ENCODE measurements at regions not wholly inside any gene's neighbourhood (a gene's known extent, or its start where the extent isn't known, plus 50 kb on each side); places are given as distances from the start of the nearest gene placed in this dataset.

DNA sequence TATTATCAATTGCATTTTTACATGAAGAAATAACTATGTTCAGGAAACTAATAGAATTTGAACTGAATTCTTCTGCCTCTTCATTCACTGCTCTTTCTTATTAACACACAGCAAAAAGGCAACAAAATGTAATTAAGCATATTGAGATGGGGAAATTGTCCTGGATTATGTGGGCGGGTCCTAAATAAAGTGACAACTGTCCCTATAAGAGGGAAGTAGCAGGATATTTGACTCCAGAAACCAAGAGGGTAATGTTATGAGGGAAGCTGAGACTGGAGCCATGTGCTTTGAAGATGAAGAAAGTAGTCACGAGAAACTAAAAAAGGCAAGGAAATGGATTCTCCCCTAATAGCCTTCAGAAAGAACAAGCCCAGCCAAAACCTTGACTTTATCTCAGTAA is 311.2 kb upstream of the PIK3R1 start:
- ChIA-PET POLR2A (no interaction called here), CTCF (no interaction called here)

DNA sequence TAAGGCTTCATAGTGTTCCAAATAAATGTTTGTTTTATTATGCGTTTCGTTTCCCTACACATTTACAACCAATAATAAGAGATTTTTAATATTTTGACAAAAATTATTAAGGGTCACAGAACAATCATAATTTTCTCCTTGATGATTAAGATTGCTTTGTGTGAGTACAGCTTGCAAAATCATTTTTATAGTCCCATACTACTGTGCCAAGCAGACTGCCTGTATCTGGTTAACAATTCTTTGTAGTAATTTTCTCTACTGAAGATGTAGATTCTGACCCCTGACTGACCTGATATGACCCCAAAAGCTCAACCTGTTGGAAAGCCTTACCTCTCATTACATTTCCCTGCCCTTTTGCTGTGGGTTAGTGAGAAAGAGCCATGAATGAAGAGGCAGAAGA is 311.9 kb upstream of the PIK3R1 start:
- ATAC-seq (no peak), DNase-seq (ENCODE audit: low read depth, low spot score) (no peak)
- H3K9me2 ChIP-seq (ENCODE audit: insufficient read depth) = no peaks in the 10 kb centered on the region
- ChIA-PET CTCF (no interaction called here), RAD21 (ENCODE audit: low non-redundant PET in 1 of 2, low total read pairs in 2 of 2, uncharacterized antibody in 2 of 2, unreplicated experiment in 2 of 2) (no interaction called here), POLR2A (no interaction called here)
- peaks cover 8% of the 10 kb centered on the region; the same call in 1 of the 2 replicates for H3K27me3 ChIP-seq (ENCODE audit: insufficient read depth, low read length)
- H4K20me1 ChIP-seq (ENCODE audit: insufficient read depth) = no peaks in the 10 kb centered on the region
- no peak for TF ChIP-seq SIN3A (IDR thresholded peaks at IDR 0.05; ENCODE audit: low read depth)
- TF ChIP-seq EZH2phosphoT487 (IDR thresholded peaks at IDR 0.05; ENCODE audit: borderline replicate concordance) = no peak
- no peak for TF ChIP-seq FOSL1 (IDR thresholded peaks at IDR 0.05; ENCODE audit: low read depth)
- H3K9me3 ChIP-seq (ENCODE audit: control insufficient read depth in 1 of 2, insufficient read depth in 1 of 2, low read depth in 1 of 2, low read length in 2 of 2) = no peaks in the 10 kb centered on the region
- no TSS peak for BruUV-seq (replicated peaks)
- intact Hi-C loops (cut with micrococcal nuclease) = no loop called here
- no peaks in the 10 kb centered on the region for H3K36me3 ChIP-seq (ENCODE audit: control insufficient read depth in 1 of 2, insufficient read depth in 2 of 2, low read length in 2 of 2)
- H2AFZ ChIP-seq (ENCODE audit: low read depth, low read length, poor library complexity, severe bottlenecking) = no peak overlapping the region
- no peaks in the 10 kb centered on the region for H3K4me1 ChIP-seq (ENCODE audit: control insufficient read depth in 1 of 2, insufficient read depth in 2 of 2, low read length in 2 of 2)
- no peaks in the 10 kb centered on the region for H3K79me2 ChIP-seq (ENCODE audit: insufficient read depth, low read length)
- H3K4me3 ChIP-seq (replicated peaks in 1 of 2; ENCODE audit: low read depth in 1 of 2, low read length in 2 of 2) = no peak overlapping the region
- no peak overlapping the region for H3K27ac ChIP-seq (ENCODE audit: low read depth, low read length)
- no peak overlapping the region for H3K9ac ChIP-seq (ENCODE audit: low read length)
- no peak overlapping the region for H3K4me2 ChIP-seq (ENCODE audit: low read length)

More for the DNA sequence above, 311.2 kb upstream of the PIK3R1 start:
- Histone ChIP-seq H3K9me3 (ENCODE audit: control insufficient read depth in 1 of 2, insufficient read depth in 1 of 2, low read depth in 1 of 2, low read length in 2 of 2) (no peaks in the 10 kb centered on the region), H3K4me2 (ENCODE audit: low read length) (no peak overlapping the region), H2AFZ (ENCODE audit: low read depth, low read length, poor library complexity, severe bottlenecking) (no peak overlapping the region), H4K20me1 (ENCODE audit: insufficient read depth) (no peaks in the 10 kb centered on the region), H3K27me3 (ENCODE audit: insufficient read depth, low read length) (peaks cover 8% of the 10 kb centered on the region; the same call in 1 of the 2 replicates), H3K79me2 (ENCODE audit: insufficient read depth, low read length) (no peaks in the 10 kb centered on the region), H3K9ac (ENCODE audit: low read length) (no peak overlapping the region), H3K36me3 (ENCODE audit: control insufficient read depth in 1 of 2, insufficient read depth in 2 of 2, low read length in 2 of 2) (no peaks in the 10 kb centered on the region), H3K4me1 (ENCODE audit: control insufficient read depth in 1 of 2, insufficient read depth in 2 of 2, low read length in 2 of 2) (no peaks in the 10 kb centered on the region), H3K27ac (ENCODE audit: low read depth, low read length) (no peak overlapping the region), H3K9me2 (ENCODE audit: insufficient read depth) (no peaks in the 10 kb centered on the region), H3K4me3 (replicated peaks in 1 of 2; ENCODE audit: low read depth in 1 of 2, low read length in 2 of 2) (no peak overlapping the region)
- RAD21 ChIA-PET (ENCODE audit: low non-redundant PET in 1 of 2, low total read pairs in 2 of 2, uncharacterized antibody in 2 of 2, unreplicated experiment in 2 of 2) = no interaction called here
- no peak for ATAC-seq
- no peak for TF ChIP-seq EZH2phosphoT487 (IDR thresholded peaks at IDR 0.05; ENCODE audit: borderline replicate concordance)
- no peak for TF ChIP-seq ELF1 (IDR thresholded peaks at IDR 0.05; ENCODE audit: borderline replicate concordance, low read depth)
- TF ChIP-seq EGR1 (IDR thresholded peaks at IDR 0.05; ENCODE audit: low read depth) = no peak
- TF ChIP-seq SIN3A (IDR thresholded peaks at IDR 0.05; ENCODE audit: low read depth) = no peak
- TF ChIP-seq, protein P1, sequence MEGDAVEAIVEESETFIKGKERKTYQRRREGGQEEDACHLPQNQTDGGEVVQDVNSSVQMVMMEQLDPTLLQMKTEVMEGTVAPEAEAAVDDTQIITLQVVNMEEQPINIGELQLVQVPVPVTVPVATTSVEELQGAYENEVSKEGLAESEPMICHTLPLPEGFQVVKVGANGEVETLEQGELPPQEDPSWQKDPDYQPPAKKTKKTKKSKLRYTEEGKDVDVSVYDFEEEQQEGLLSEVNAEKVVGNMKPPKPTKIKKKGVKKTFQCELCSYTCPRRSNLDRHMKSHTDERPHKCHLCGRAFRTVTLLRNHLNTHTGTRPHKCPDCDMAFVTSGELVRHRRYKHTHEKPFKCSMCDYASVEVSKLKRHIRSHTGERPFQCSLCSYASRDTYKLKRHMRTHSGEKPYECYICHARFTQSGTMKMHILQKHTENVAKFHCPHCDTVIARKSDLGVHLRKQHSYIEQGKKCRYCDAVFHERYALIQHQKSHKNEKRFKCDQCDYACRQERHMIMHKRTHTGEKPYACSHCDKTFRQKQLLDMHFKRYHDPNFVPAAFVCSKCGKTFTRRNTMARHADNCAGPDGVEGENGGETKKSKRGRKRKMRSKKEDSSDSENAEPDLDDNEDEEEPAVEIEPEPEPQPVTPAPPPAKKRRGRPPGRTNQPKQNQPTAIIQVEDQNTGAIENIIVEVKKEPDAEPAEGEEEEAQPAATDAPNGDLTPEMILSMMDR (IDR thresholded peaks at IDR 0.05 in 2 of 3, conservative IDR thresholded peaks at IDR 0.05 in 1 of 3; ENCODE audit: borderline replicate concordance in 1 of 3, insufficient read depth in 1 of 3, low read depth in 2 of 3, low read length in 2 of 3) = no peak
- no peak for TF ChIP-seq POLR2AphosphoS5 (IDR thresholded peaks at IDR 0.05; ENCODE audit: low read depth, low read length)
- no peak for TF ChIP-seq SRF (IDR thresholded peaks at IDR 0.05; ENCODE audit: low read depth)
- TF ChIP-seq RAD21 (IDR thresholded peaks at IDR 0.05; ENCODE audit: low read depth) = no peak
- TF ChIP-seq JUND (IDR thresholded peaks at IDR 0.05) = no peak
- no peak for TF ChIP-seq FOSL1 (IDR thresholded peaks at IDR 0.05; ENCODE audit: low read depth)
- DNase-seq (ENCODE audit: low read depth, low spot score) = no peak
- BruUV-seq (replicated peaks) = no TSS peak
- intact Hi-C loops (cut with micrococcal nuclease) = no loop called here
